Stimulated activated CD4-positive, alpha-beta T cell treated with anti-CD3 and anti-CD28 coated beads, TNF-alpha, amount 100 ng/mL, for 4 hours (primary cell): ENCODE measurements at regions not wholly inside any gene's neighbourhood (a gene's known extent, or its start where the extent isn't known, plus 50 kb on each side); places are given as distances from the start of the nearest gene placed in this dataset.
A peak's percentile ranks its signal among the peaks of the same experiment; 100 is the strongest.
"Not testable (repeated sequence)": the region's sequence is repeated elsewhere in the genome, so short reads cannot be mapped to it uniquely, and the experiment has no call there.

Experiments
- DNase-seq, 3 experiments: peaks; one replicate each; pipeline ENCODE4 v3.0.0-alpha.2; 2020; ENCODE audit warnings: low read depth in 3 of 3

- DNase-seq: no peak
These were observed 91.3 kb downstream of the ZNF467 start for GRCh38 chr7:149682038-149682437.

- DNase-seq: no peak
These were observed 92.1 kb downstream of the ZNF467 start for GRCh38 chr7:149681274-149681673.

GRCh38 chr7:149680331-149681025 lies 92.9 kb downstream of the ZNF467 start:
- DNase-seq: no peak

GRCh38 chr7:149674728-149675385 lies 98.5 kb downstream of the ZNF467 start:
- not testable (repeated sequence) for DNase-seq

- DNase-seq: no peak
These were observed 100.4 kb downstream of the ZNF467 start for GRCh38 chr7:149673006-149673405.

GRCh38 chr7:149670288-149670687 lies 103.1 kb downstream of the ZNF467 start:
- DNase-seq: no peak

- no peak for DNase-seq
These were observed 104.1 kb downstream of the ZNF467 start for GRCh38 chr7:149669121-149669818.

GRCh38 chr7:149666360-149666945 lies 106.9 kb downstream of the ZNF467 start:
- no peak for DNase-seq

- not testable (repeated sequence) for DNase-seq
These were observed 107.8 kb downstream of the ZNF467 start for GRCh38 chr7:149665618-149666017.

- DNase-seq: no peak
These were observed 108.7 kb downstream of the ZNF467 start for GRCh38 chr7:149664666-149665065.

- DNase-seq: no peak
These were observed 109.2 kb downstream of the ZNF467 start for GRCh38 chr7:149664176-149664575.

GRCh38 chr7:149662591-149663095 lies 110.7 kb downstream of the ZNF467 start:
- peak; percentile 28 to 38 (median 31) for DNase-seq

GRCh38 chr7:149655784-149656183 lies 117.6 kb downstream of the ZNF467 start:
- no peak for DNase-seq

GRCh38 chr7:149654588-149654987 lies 118.8 kb downstream of the ZNF467 start:
- DNase-seq: no peak

- not testable (repeated sequence) for DNase-seq
These were observed 123.2 kb downstream of the ZNF467 start for GRCh38 chr7:149650190-149650589.

GRCh38 chr7:149644754-149645153 lies 128.6 kb downstream of the ZNF467 start:
- no peak for DNase-seq

- no peak for DNase-seq
These were observed 130.8 kb downstream of the ZNF467 start for GRCh38 chr7:149642589-149642988.

GRCh38 chr7:149638566-149639320 lies 134.6 kb downstream of the ZNF467 start:
- DNase-seq: no peak

GRCh38 chr7:149637911-149638565 lies 135.3 kb downstream of the ZNF467 start:
- no peak for DNase-seq

- DNase-seq: no peak
These were observed 137.6 kb downstream of the ZNF467 start for GRCh38 chr7:149635561-149636329.
